GM23248 (cell line): ENCODE measurements at regions not wholly inside any gene's neighbourhood (a gene's known extent, or its start where the extent isn't known, plus 50 kb on each side); places are given as distances from the start of the nearest gene placed in this dataset.
"Not testable (repeated sequence)": the region's sequence is repeated elsewhere in the genome, so short reads cannot be mapped to it uniquely, and the experiment has no call there.

ENCODE experiments used
- EZH2 ChIP-seq: fragments of 200-600 bp; sonication (generic); IDR thresholded peaks from 2 replicates; pipeline ENCODE4 v1.6.1; 2018; ENCODE audit warnings: antibody characterized with exemption, mild to moderate bottlenecking; ENCODE audit not compliant: insufficient read depth, poor library complexity, severe bottlenecking
- EZH2phosphoT487 ChIP-seq: fragments of 200-600 bp; sonication (generic); IDR thresholded peaks from 2 replicates; pipeline ENCODE4 v1.6.1; 2018; ENCODE audit warnings: antibody characterized with exemption, moderate library complexity, mild to moderate bottlenecking, low read depth; ENCODE audit not compliant: insufficient read depth

GRCh38 chr2:123805746-123806145 is 219.3 kb upstream of the CNTNAP5 start:
- TF ChIP-seq EZH2phosphoT487, EZH2: not testable (repeated sequence)
